NCI-H82 treated with DMSO at 0.1 percent for 48 hours (cell line): ENCODE measurements at regions not wholly inside any gene's neighbourhood (a gene's known extent, or its start where the extent isn't known, plus 50 kb on each side); places are given as distances from the start of the nearest gene placed in this dataset.

Experiments used
- DNase-seq: peaks from one replicate; lab custom pipeline; 2025; ENCODE audit not compliant: unreplicated experiment; lab: John Stamatoyannopoulos, UW

- DNase-seq: no peak
Measured at GRCh38 chr16:86632206-86632605, 53.9 kb downstream of the FOXL1 start.

GRCh38 chr16:86632944-86633343 is 54.6 kb downstream of the FOXL1 start:
- no peak for DNase-seq

- DNase-seq: no peak
Measured at GRCh38 chr16:86634292-86634691, 55.9 kb downstream of the FOXL1 start.

- DNase-seq: no peak
Measured at GRCh38 chr16:86635176-86635876, 57.0 kb downstream of the FOXL1 start.

DNA sequence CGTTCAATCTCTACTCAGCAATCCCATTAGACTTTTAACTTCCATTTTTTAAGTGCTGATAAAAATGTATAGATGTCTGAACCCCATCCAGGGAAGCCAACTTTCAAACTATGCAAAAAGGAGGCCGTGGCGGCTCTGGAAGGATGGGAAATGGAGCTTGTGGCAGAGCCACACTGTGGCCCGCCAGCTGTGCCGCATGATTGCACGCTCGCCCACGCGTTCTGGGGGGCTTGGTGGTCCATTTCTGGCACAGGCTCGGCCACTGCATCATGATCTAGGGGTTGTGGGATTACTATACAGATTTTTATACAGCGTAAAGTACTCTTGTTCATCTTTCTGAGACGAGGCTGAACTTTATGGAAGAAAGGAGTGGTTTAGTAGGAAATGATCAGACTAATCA is 57.6 kb downstream of the FOXL1 start:
- DNase-seq: no peak

GRCh38 chr16:86637744-86638143 is 59.4 kb downstream of the FOXL1 start:
- DNase-seq: no peak

- DNase-seq: no peak
Measured at GRCh38 chr16:86638642-86639041, 60.3 kb downstream of the FOXL1 start.

- DNase-seq: no peak
Measured at GRCh38 chr16:86639354-86639753, 61.0 kb downstream of the FOXL1 start.

GRCh38 chr16:86640265-86640843 is 62.0 kb downstream of the FOXL1 start:
- DNase-seq: no peak

GRCh38 chr16:86642087-86642486 is 63.7 kb downstream of the FOXL1 start:
- no peak for DNase-seq

DNA sequence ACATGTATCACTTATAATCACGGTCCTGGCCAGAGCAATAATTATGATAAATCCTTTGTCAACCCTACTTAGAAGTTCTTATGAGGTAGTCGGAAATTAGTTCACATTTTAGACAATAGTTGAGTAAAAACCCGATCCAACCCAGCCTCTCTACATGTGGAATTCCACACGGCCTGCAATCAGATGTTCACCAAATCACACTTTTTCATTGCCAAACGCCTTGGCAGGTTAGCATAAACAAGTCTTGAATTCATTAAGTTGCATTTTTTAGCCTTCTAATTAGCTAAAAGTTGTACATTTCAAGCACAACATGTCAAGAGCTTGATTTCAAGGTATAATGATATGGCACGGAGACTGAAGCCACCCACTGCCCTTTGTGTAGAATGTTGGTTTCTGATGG is 65.3 kb downstream of the FOXL1 start:
- no peak for DNase-seq

DNA sequence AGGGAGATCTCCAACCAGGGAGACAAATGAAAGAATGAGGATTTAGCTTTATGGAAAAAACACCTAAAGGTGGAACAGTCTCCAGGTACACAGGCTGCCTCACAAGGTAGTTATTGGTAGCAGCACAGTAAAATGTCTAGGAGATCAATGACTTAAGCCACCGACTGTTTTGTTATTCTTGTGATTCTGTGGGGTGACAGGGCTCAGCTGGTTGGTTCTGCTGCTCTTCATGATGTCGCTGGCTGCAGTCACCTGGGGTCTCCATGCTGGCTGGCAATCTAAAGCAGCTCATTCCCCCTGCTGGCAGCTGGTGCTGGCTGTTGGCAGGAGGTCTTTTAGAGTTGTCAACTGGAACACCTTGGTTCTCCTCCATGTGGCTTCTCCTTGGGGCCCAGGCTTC is 69.2 kb downstream of the FOXL1 start:
- DNase-seq: no peak

- no peak for DNase-seq
Measured at GRCh38 chr16:86649875-86650274, 71.5 kb downstream of the FOXL1 start.

GRCh38 chr16:86651013-86651627 is 72.8 kb downstream of the FOXL1 start:
- DNase-seq: no peak

DNA sequence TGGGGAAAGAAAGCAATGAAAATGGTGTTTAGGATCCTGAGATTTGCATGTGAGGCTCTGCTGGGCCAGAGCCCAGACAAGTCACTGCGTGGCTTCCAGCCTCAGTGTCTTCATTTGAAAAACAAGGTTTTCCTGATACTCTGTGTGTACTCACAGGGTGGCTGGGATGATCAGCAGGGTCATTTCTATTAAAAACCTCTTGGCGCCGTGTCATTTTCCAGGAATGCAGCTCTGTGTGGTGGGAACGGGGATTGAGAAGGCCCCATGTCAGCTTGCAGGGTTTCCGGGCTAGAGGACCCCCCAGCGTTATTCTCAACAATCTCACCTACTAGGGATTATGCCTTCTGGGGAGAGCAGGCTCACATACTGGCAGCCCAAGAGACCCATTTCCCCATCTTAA is 73.5 kb downstream of the FOXL1 start:
- DNase-seq: no peak

- DNase-seq: no peak
Measured at GRCh38 chr16:86653285-86654006, 75.1 kb downstream of the FOXL1 start.

GRCh38 chr16:86657972-86658371 is 79.6 kb downstream of the FOXL1 start:
- DNase-seq: no peak

GRCh38 chr16:86660623-86661022 is 82.3 kb downstream of the FOXL1 start:
- no peak for DNase-seq

DNA sequence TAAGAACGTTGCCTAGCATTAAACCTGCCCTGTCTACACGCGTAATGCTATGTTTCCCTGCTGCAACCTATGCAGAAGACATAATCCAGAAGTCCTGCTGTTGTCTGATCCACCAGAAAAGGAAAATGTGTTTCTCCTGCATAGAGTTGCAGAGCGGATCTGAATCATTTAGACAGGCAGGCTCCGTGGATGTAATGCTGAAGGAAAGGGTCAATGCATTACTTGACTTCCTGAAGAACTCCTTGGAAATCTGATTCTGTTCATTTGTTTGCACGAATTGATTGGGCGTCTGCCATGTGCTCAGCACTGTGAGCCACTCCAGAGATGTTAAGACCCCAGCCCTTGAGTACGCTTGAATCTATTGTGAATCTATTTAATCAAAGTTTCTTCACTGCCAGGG is 83.4 kb downstream of the FOXL1 start:
- DNase-seq: no peak

- DNase-seq: no peak
Measured at GRCh38 chr16:86662195-86662594, 83.8 kb downstream of the FOXL1 start.

- DNase-seq: no peak
Measured at GRCh38 chr16:86662740-86663139, 84.4 kb downstream of the FOXL1 start.
